ENCODE measurements at regions not wholly inside any gene's neighbourhood (a gene's known extent, or its start where the extent isn't known, plus 50 kb on each side); places are given as distances from the start of the nearest gene placed in this dataset.

- in situ Hi-C loops (cut with MboI; ENCODE audit: low sequenced_read_pairs), result no loop called here
- no peak for ATAC-seq (ENCODE audit: low read depth)
- Histone ChIP-seq H3K56ac (ENCODE audit: extremely low read depth, insufficient read depth, low read length) (no peak overlapping the region), H3K4ac (ENCODE audit: low read depth, low read length) (no peak overlapping the region), H2AK5ac (ENCODE audit: low read depth, low read length) (no peak overlapping the region), H3K4me2 (ENCODE audit: low read depth, low read length) (no peak overlapping the region), H3K4me3 (ENCODE audit: insufficient read depth, low read depth, low read length) (no peak overlapping the region), H3K4me1 (ENCODE audit: control insufficient read depth, insufficient read depth, low read length) (no peaks in the 10 kb centered on the region), H3K27me3 (ENCODE audit: control insufficient read depth, insufficient read depth, low read length) (no peaks in the 10 kb centered on the region), H3K23ac (ENCODE audit: low read depth, low read length) (no peak overlapping the region), H4K20me1 (ENCODE audit: insufficient read depth, low read length) (no peaks in the 10 kb centered on the region), H3K9me3 (ENCODE audit: control insufficient read depth, insufficient read depth, low read length) (no peaks in the 10 kb centered on the region), H2BK15ac (ENCODE audit: low read depth, low read length) (no peak overlapping the region), H4K5ac (ENCODE audit: low read depth, low read length) (no peak overlapping the region), H3K27ac (ENCODE audit: insufficient read depth, low read length) (no peak overlapping the region), H4K8ac (ENCODE audit: low read depth in 2 of 2, low read length in 2 of 2) (no peak overlapping the region), H3K36me3 (ENCODE audit: control insufficient read depth, insufficient read depth, low read length) (no peaks in the 10 kb centered on the region), H3K9me1 (ENCODE audit: insufficient read depth, low read length) (no peaks in the 10 kb centered on the region), H2AK9ac (replicated peaks; ENCODE audit: low read depth, low read length, poor library complexity) (no peak overlapping the region), H2AFZ (replicated peaks; ENCODE audit: low read length, poor library complexity) (no peak overlapping the region), H3K18ac (ENCODE audit: low read depth, low read length) (no peak overlapping the region), H3K79me1 (ENCODE audit: low read depth in 1 of 2, low read length in 2 of 2) (no peaks in the 10 kb centered on the region), H4K91ac (ENCODE audit: insufficient read depth, low read depth, low read length) (no peak overlapping the region), H2BK120ac (ENCODE audit: low read depth, low read length) (no peak overlapping the region), H2BK5ac (ENCODE audit: low read depth, low read length, poor library complexity, severe bottlenecking) (no peak overlapping the region), H3K14ac (replicated peaks; ENCODE audit: low read depth, low read length) (no peak overlapping the region), H2BK20ac (ENCODE audit: low read depth, low read length) (no peak overlapping the region), H3K9ac (ENCODE audit: low read depth, low read length) (no peak overlapping the region)
- intact Hi-C loops (cut with micrococcal nuclease), result no loop called here
- POLR2A ChIA-PET (ENCODE audit: unreplicated experiment), result no interaction called here
- no TSS peak for BruUV-seq (replicated peaks)
- no peak for TF ChIP-seq RFX5 (IDR thresholded peaks at IDR 0.05; ENCODE audit: low read depth, low read length)
- TF ChIP-seq MAFK (IDR thresholded peaks at IDR 0.05; ENCODE audit: low read depth, low read length), result no peak
- no peak for TF ChIP-seq BHLHE40 (IDR thresholded peaks at IDR 0.05; ENCODE audit: low read depth, low read length)
- TF ChIP-seq SMC3 (IDR thresholded peaks at IDR 0.05; ENCODE audit: low read depth, low read length), result no peak
- no peak for TF ChIP-seq MXI1 (IDR thresholded peaks at IDR 0.05; ENCODE audit: borderline replicate concordance, low read depth, low read length)
- TF ChIP-seq RCOR1 (IDR thresholded peaks at IDR 0.05; ENCODE audit: insufficient replicate concordance, low read length), result no peak
- TF ChIP-seq CTCF (conservative IDR thresholded peaks at IDR 0.05; ENCODE audit: low read depth, low read length), result no peak
- TF ChIP-seq USF2 (IDR thresholded peaks at IDR 0.05; ENCODE audit: low read depth, low read length), result no peak
- no peak for TF ChIP-seq ELK1 (IDR thresholded peaks at IDR 0.05; ENCODE audit: borderline replicate concordance, low read depth, low read length)
- no peak for TF ChIP-seq RAD21 (IDR thresholded peaks at IDR 0.05; ENCODE audit: low read length)
- TF ChIP-seq CHD1 (IDR thresholded peaks at IDR 0.05; ENCODE audit: low read depth, low read length), result no peak
- TF ChIP-seq NFE2L2 (IDR thresholded peaks at IDR 0.05; ENCODE audit: low read depth, low read length), result no peak
- TF ChIP-seq CEBPB (IDR thresholded peaks at IDR 0.05; ENCODE audit: low read depth, low read length), result no peak
- TF ChIP-seq FOS (IDR thresholded peaks at IDR 0.05; ENCODE audit: low read depth, low read length), result no peak
- TF ChIP-seq POLR2A (IDR thresholded peaks at IDR 0.05; ENCODE audit: low read depth, low read length), result no peak
- TF ChIP-seq MAZ (IDR thresholded peaks at IDR 0.05; ENCODE audit: borderline replicate concordance, low read depth, low read length), result no peak
- dilution Hi-C loops (cut with HindIII; ENCODE audit: low sequenced_read_pairs, unreplicated experiment), result no loop called here
- CTCF ChIA-PET, result no interaction called here
- no peak for DNase-seq
Measured at GRCh38 chr1:82703951-82704350, 903.2 kb downstream of the ADGRL2 start.
